ENCODE measurements at regions not wholly inside any gene's neighbourhood (a gene's known extent, or its start where the extent isn't known, plus 50 kb on each side); places are given as distances from the start of the nearest gene placed in this dataset.

GRCh38 chr5:163772241-163772640 is 266.8 kb downstream of the MAT2B start:
- in situ Hi-C loops (cut with HindIII; ENCODE audit: low sequenced_read_pairs), result no loop called here

- in situ Hi-C loops (cut with HindIII; ENCODE audit: low sequenced_read_pairs), result no loop called here
Observed at GRCh38 chr5:163772644-163773043, 267.2 kb downstream of the MAT2B start.

- in situ Hi-C loops (cut with HindIII; ENCODE audit: low sequenced_read_pairs), result no loop called here
Observed at GRCh38 chr5:163773226-163773625, 267.8 kb downstream of the MAT2B start.

GRCh38 chr5:163789870-163790269 is 284.5 kb downstream of the MAT2B start:
- in situ Hi-C loops (cut with HindIII; ENCODE audit: low sequenced_read_pairs), result no loop called here

GRCh38 chr5:163790497-163790896 is 285.1 kb downstream of the MAT2B start:
- in situ Hi-C loops (cut with HindIII; ENCODE audit: low sequenced_read_pairs), result no loop called here

- in situ Hi-C loops (cut with HindIII; ENCODE audit: low sequenced_read_pairs), result no loop called here
Observed at GRCh38 chr5:163794993-163795392, 289.6 kb downstream of the MAT2B start.

GRCh38 chr5:163807781-163808180 is 302.4 kb downstream of the MAT2B start:
- in situ Hi-C loops (cut with HindIII; ENCODE audit: low sequenced_read_pairs), result no loop called here

GRCh38 chr5:163809473-163809872 is 304.1 kb downstream of the MAT2B start:
- in situ Hi-C loops (cut with HindIII; ENCODE audit: low sequenced_read_pairs), result no loop called here

- in situ Hi-C loops (cut with HindIII; ENCODE audit: low sequenced_read_pairs), result no loop called here
Observed at GRCh38 chr5:163813900-163814299, 308.5 kb downstream of the MAT2B start.

- in situ Hi-C loops (cut with HindIII; ENCODE audit: low sequenced_read_pairs), result no loop called here
Observed at GRCh38 chr5:163815240-163815791, 309.9 kb downstream of the MAT2B start.

GRCh38 chr5:163821142-163821541 is 315.7 kb downstream of the MAT2B start:
- in situ Hi-C loops (cut with HindIII; ENCODE audit: low sequenced_read_pairs), result no loop called here

- in situ Hi-C loops (cut with HindIII; ENCODE audit: low sequenced_read_pairs), result no loop called here
Observed at GRCh38 chr5:163822548-163822947, 317.1 kb downstream of the MAT2B start.

- in situ Hi-C loops (cut with HindIII; ENCODE audit: low sequenced_read_pairs), result no loop called here
Observed at GRCh38 chr5:163825661-163826060, 320.2 kb downstream of the MAT2B start.

GRCh38 chr5:163826201-163826600 is 320.8 kb downstream of the MAT2B start:
- in situ Hi-C loops (cut with HindIII; ENCODE audit: low sequenced_read_pairs), result no loop called here

- in situ Hi-C loops (cut with HindIII; ENCODE audit: low sequenced_read_pairs), result no loop called here
Observed at GRCh38 chr5:163832155-163832554, 326.7 kb downstream of the MAT2B start.

- in situ Hi-C loops (cut with HindIII; ENCODE audit: low sequenced_read_pairs), result no loop called here
Observed at GRCh38 chr5:163838738-163839137, 333.3 kb downstream of the MAT2B start.

GRCh38 chr5:163846512-163846911 is 341.1 kb downstream of the MAT2B start:
- in situ Hi-C loops (cut with HindIII; ENCODE audit: low sequenced_read_pairs), result no loop called here

GRCh38 chr5:163855754-163856153 is 350.3 kb downstream of the MAT2B start:
- in situ Hi-C loops (cut with HindIII; ENCODE audit: low sequenced_read_pairs), result no loop called here

- in situ Hi-C loops (cut with HindIII; ENCODE audit: low sequenced_read_pairs), result no loop called here
Observed at GRCh38 chr5:163861670-163862069, 356.3 kb downstream of the MAT2B start.

GRCh38 chr5:163867324-163867723 is 361.9 kb downstream of the MAT2B start:
- in situ Hi-C loops (cut with HindIII; ENCODE audit: low sequenced_read_pairs), result no loop called here

GRCh38 chr5:163867738-163868137 is 362.3 kb downstream of the MAT2B start:
- in situ Hi-C loops (cut with HindIII; ENCODE audit: low sequenced_read_pairs), result no loop called here

GRCh38 chr5:163869581-163869980 is 364.2 kb downstream of the MAT2B start:
- in situ Hi-C loops (cut with HindIII; ENCODE audit: low sequenced_read_pairs), result no loop called here

- in situ Hi-C loops (cut with HindIII; ENCODE audit: low sequenced_read_pairs), result no loop called here
Observed at GRCh38 chr5:163870441-163870840, 365.0 kb downstream of the MAT2B start.
